GM12878 (cell line): ENCODE measurements at regions not wholly inside any gene's neighbourhood (a gene's known extent, or its start where the extent isn't known, plus 50 kb on each side); places are given as distances from the start of the nearest gene placed in this dataset.

Experiments
- ATAC-seq: fragments of 200-7000 bp; cut with Tn5 transposase; 3 replicates; pipeline ENCODE4 v1.9.1; 2020; ENCODE audit warnings: mild to moderate bottlenecking, moderate library complexity
- BruUV-seq: library from RNA; stranded (reverse); fragments of 400-500 nt; replicated peaks from 2 replicates; lab custom pipeline; 2021; lab: Mats Ljungman, UMichigan
- CTCF ChIA-PET: fragments of 300-600 bp; sonication (Branson Sonifier 250); formaldehyde crosslinking; extraction: SDS; loops from one replicate; lab custom pipeline; 2021; ENCODE audit warnings: inconsistent platforms; lab: Yijun Ruan, JAX
- POLR2A ChIA-PET: fragments of 350-600 bp; formaldehyde crosslinking; extraction: SDS; loops from one replicate; lab custom pipeline; 2021; ENCODE audit warnings: inconsistent platforms; lab: Charles Lee
- RAD21 ChIA-PET: fragments of 300-600 bp; sonication (Branson Sonifier 250); formaldehyde crosslinking; loops from one replicate; lab custom pipeline; 2023; ENCODE audit warnings: antibody characterized with exemption; ENCODE audit not compliant: unreplicated experiment; lab: Charles Lee
- SMC1A ChIA-PET: fragments of 300-600 bp; sonication (Branson Sonifier 250); formaldehyde crosslinking; loops from one replicate; lab custom pipeline; 2023; ENCODE audit not compliant: unreplicated experiment, uncharacterized antibody; lab: Charles Lee
- DNase-seq: peaks from one replicate; pipeline ENCODE4 v3.0.0-alpha.2; 2011; ENCODE audit warnings: low read depth, low spot score
- FAIRE-seq: peaks from 3 replicates; lab custom pipeline; 2011; peaks lifted over from hg19 to GRCh38; lab: Jason Lieb, UNC
- H2AFZ ChIP-seq: 2 replicates; pipeline ENCODE4 v1.6.0; 2011; ENCODE audit warnings: low read depth, low read length, control low read depth; ENCODE audit not compliant: control insufficient read depth
- H3K27ac ChIP-seq: 2 replicates; pipeline ENCODE4 v1.5.1; 2011; ENCODE audit warnings: control low read depth; ENCODE audit not compliant: control insufficient read depth, insufficient read depth
- H3K27me3 ChIP-seq, 2 experiments: replicated peaks in 1 of 2; 2 replicates each; pipeline versions ENCODE4 v1.6.0 to v1.6.1; 2011; ENCODE audit warnings: low read length in 1 of 2; ENCODE audit not compliant: control insufficient read depth in 2 of 2, insufficient read depth in 2 of 2
- H3K36me3 ChIP-seq, 2 experiments: 2 replicates each; pipeline ENCODE4 v1.5.1; 2011; ENCODE audit warnings: low read length in 1 of 2; ENCODE audit not compliant: control insufficient read depth in 2 of 2, insufficient read depth in 2 of 2
- H3K4me1 ChIP-seq: 2 replicates; pipeline ENCODE4 v1.6.1; 2011; ENCODE audit warnings: mild to moderate bottlenecking, low read length, moderate library complexity, mixed read lengths; ENCODE audit not compliant: control insufficient read depth, insufficient read depth
- H3K4me2 ChIP-seq: 2 replicates; pipeline ENCODE4 v1.6.0; 2011; ENCODE audit warnings: control low read depth; ENCODE audit not compliant: control insufficient read depth, insufficient read depth
- H3K4me3 ChIP-seq: fragments of 200-600 bp; sonication (generic); 2 replicates; pipeline ENCODE4 v1.5.1; 2016
- H3K79me2 ChIP-seq: 2 replicates; pipeline ENCODE4 v1.6.0; 2011; ENCODE audit warnings: low read length; ENCODE audit not compliant: control insufficient read depth, insufficient read depth
- H3K9ac ChIP-seq: 2 replicates; pipeline ENCODE4 v1.8.0; 2011; ENCODE audit warnings: low read length, control low read depth, mixed read lengths; ENCODE audit not compliant: control insufficient read depth, insufficient read depth
- H3K9me3 ChIP-seq: replicated peaks from 3 replicates; pipeline ENCODE4 v1.5.1; 2011; ENCODE audit warnings: mild to moderate bottlenecking, low read length; ENCODE audit not compliant: control insufficient read depth, insufficient read depth
- H4K20me1 ChIP-seq: 2 replicates; pipeline ENCODE4 v1.6.0; 2011; ENCODE audit not compliant: control insufficient read depth, insufficient read depth
- BMI1 ChIP-seq: fragments of 450-650 bp; IDR thresholded peaks from 2 replicates; pipeline ENCODE4 v1.6.1; 2016; ENCODE audit warnings: mild to moderate bottlenecking, moderate library complexity, borderline replicate concordance
- CEBPZ ChIP-seq: fragments of 150-350 bp; IDR thresholded peaks from 2 replicates; pipeline ENCODE4 v1.6.1; 2016; ENCODE audit warnings: low read depth, low read length
- FOXK2 ChIP-seq: fragments of 450-650 bp; IDR thresholded peaks from 2 replicates; pipeline ENCODE4 v1.6.1; 2017; ENCODE audit warnings: mild to moderate bottlenecking, moderate library complexity
- LARP7 ChIP-seq: fragments of 450-650 bp; IDR thresholded peaks from 2 replicates; pipeline ENCODE4 v1.6.1; 2017; ENCODE audit warnings: mild to moderate bottlenecking
- PAX5 ChIP-seq: IDR thresholded peaks from 2 replicates; pipeline ENCODE4 v1.6.1; 2011; ENCODE audit warnings: low read depth, low read length, borderline replicate concordance
- PRDM15 ChIP-seq: fragments of 450-650 bp; formaldehyde crosslinking; IDR thresholded peaks from 2 replicates; pipeline ENCODE4 v1.4.0; 2020; ENCODE audit warnings: mild to moderate bottlenecking, moderate library complexity
- RAD21 ChIP-seq: IDR thresholded peaks from 2 replicates; pipeline ENCODE4 v1.6.1; 2011; ENCODE audit warnings: mild to moderate bottlenecking, low read depth, low read length, moderate library complexity; ENCODE audit not compliant: insufficient read depth
- SKIL ChIP-seq: fragments of 450-650 bp; IDR thresholded peaks from 2 replicates; pipeline ENCODE4 v1.6.1; 2017; ENCODE audit warnings: mild to moderate bottlenecking, low read depth, inconsistent platforms; ENCODE audit not compliant: poor library complexity, severe bottlenecking
- SREBF1 ChIP-seq: IDR thresholded peaks from 2 replicates; pipeline ENCODE4 v1.6.1; 2012; ENCODE audit warnings: mild to moderate bottlenecking, low read length
- ZNF274 ChIP-seq: IDR thresholded peaks from one replicate; pipeline ENCODE4 v1.8.0; 2011; ENCODE audit not compliant: insufficient read length, insufficient read depth
- ZNF687 ChIP-seq: fragments of 450-650 bp; IDR thresholded peaks from 2 replicates; pipeline ENCODE4 v1.6.1; 2017; ENCODE audit warnings: mild to moderate bottlenecking, moderate library complexity
- WGBS: methylation state at CpG from one replicate; pipeline ENCODE4 v1.1.6; 2016; ENCODE audit warnings: low lambda C conversion rate; ENCODE audit not compliant: insufficient replicate concordance, insufficient coverage; ENCODE audit errors: missing lambda C conversion rate; 5-methylcytosine and 5-hydroxymethylcytosine counted together
- in situ Hi-C: fragments of 300-500 bp; cut with MboI; formaldehyde crosslinking; loops from 9 replicates; pipeline ENCODE4 v1.14.3; 2018; ENCODE audit warnings: mixed read lengths
- intact Hi-C: fragments of 100-400 bp; cut with micrococcal nuclease; formaldehyde crosslinking; loops from one replicate; pipeline ENCODE4 v1.14.2; 2022; ENCODE audit not compliant: unreplicated experiment

- ChIA-PET POLR2A (interaction anchor here (0.7 kb wide), 1 partner anchor 11 kb away, joined by 3 read pairs; no protein-coding TSS in a partner anchor), CTCF (interaction anchor here (1.4 kb wide), 1 partner anchor 215 kb away, joined by 4 read pairs; no protein-coding TSS in a partner anchor), RAD21 (interaction anchor here (0.6 to 1.2 kb wide), 2 partner anchors 135 to 231 kb away, joined by 3 to 4 read pairs; no protein-coding TSS in a partner anchor), SMC1A (interaction anchor here (1.0 to 1.2 kb wide), 2 partner anchors 8 to 215 kb away, joined by 4 to 6 read pairs; no protein-coding TSS in a partner anchor)
- 68% methylated on average over 6 of the region's 6 CpGs for whole genome bisulfite sequencing
- in situ Hi-C loops = no loop called here
- no peak for ATAC-seq
- Histone ChIP-seq H3K9ac (no peak overlapping the region), H3K4me1 (peaks cover 32% of the 10 kb centered on the region), H4K20me1 (no peaks in the 10 kb centered on the region), H2AFZ (no peak overlapping the region), H3K4me3 (no peak overlapping the region), H3K27ac (no peak overlapping the region), H3K36me3 (no peaks in the 10 kb centered on the region), H3K4me2 (no peak overlapping the region), H3K27me3 (no peaks in the 10 kb centered on the region), H3K9me3 (no peaks in the 10 kb centered on the region), H3K79me2 (no peaks in the 10 kb centered on the region)
- BruUV-seq = no TSS peak
- no peak for FAIRE-seq
- intact Hi-C loops = loop anchor here (5.0 kb wide), 2 partner anchors 113 to 157 kb away; no protein-coding TSS in a partner anchor
- TF ChIP-seq SKIL (no peak), ZNF687 (no peak), ZNF274 (no peak), CEBPZ (no peak), PRDM15 (CRISPR knock-in tag) (no peak), SREBF1 (no peak), BMI1 (no peak), RAD21 (no peak), PAX5 (no peak), LARP7 (no peak), FOXK2 (no peak)
- DNase-seq = no peak
Observed at GRCh38 chr1:81545734-81546133, 255.0 kb upstream of the ADGRL2 start.
